ENCODE measurements at regions not wholly inside any gene's neighbourhood (a gene's known extent, or its start where the extent isn't known, plus 50 kb on each side); places are given as distances from the start of the nearest gene placed in this dataset.

DNA sequence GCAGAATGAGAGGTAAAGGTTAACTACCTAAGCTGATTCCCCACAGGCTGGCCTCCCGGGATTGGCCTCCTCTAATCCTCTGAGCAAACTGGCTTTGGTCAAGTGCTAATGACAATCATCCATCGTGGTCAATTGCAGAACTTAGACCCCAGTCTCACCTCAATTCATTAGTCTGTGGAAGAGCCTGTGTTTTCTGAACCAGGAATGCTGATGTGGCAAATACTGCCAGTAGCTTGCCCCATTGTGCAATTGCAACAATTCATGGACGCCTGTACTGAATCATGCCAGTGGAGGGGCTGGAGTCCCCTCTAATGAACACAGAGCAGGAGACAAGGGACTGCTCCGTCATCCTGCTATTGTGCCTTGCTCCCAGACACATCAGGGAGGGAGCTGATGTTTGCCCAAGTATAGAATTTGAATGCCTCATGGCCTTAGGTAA, 1256.5 kb downstream of the EFNB2 start:
- DNase-seq (ENCODE audit: low read depth in 1 of 2, low spot score in 2 of 2): peak; percentile 15 to 53
- Histone ChIP-seq H2AFZ (ENCODE audit: low read length) (peak overlapping the region; percentile 94), H3K56ac (replicated peaks; ENCODE audit: insufficient read length, low read depth, low read length) (no peak overlapping the region), H2BK120ac (replicated peaks; ENCODE audit: low read depth, low read length) (peak overlapping the region; percentile 96), H4K8ac (ENCODE audit: extremely low read depth, insufficient read depth, low read length) (peak overlapping the region; percentile 31; the same call in 1 of the 2 replicates), H3K18ac (ENCODE audit: extremely low read depth, low read length) (peak overlapping the region; percentile 26), H4K20me1 (replicated peaks in 1 of 2; ENCODE audit: control insufficient read depth in 1 of 2, insufficient read depth in 2 of 2, low read length in 2 of 2) (no peaks in the 10 kb centered on the region), H3K79me2 (ENCODE audit: control insufficient read depth in 1 of 2, insufficient read depth in 2 of 2, low read length in 2 of 2) (no peaks in the 10 kb centered on the region), H3K79me1 (ENCODE audit: low read depth, low read length) (no peaks in the 10 kb centered on the region), H2AK5ac (ENCODE audit: low read depth, low read length) (no peak overlapping the region), H2BK12ac (ENCODE audit: low read depth, low read length) (peak overlapping the region; percentile 32; the same call in 1 of the 2 replicates), H2BK5ac (ENCODE audit: low read depth, low read length) (peak overlapping the region; percentile 63; the same call in 1 of the 2 replicates), H3K27me3 (replicated peaks in 1 of 4; ENCODE audit: control insufficient read depth in 3 of 4, extremely low read depth in 1 of 4, insufficient read depth in 3 of 4, low read length in 3 of 4) (no peaks in the 10 kb centered on the region), H3K4me2 (ENCODE audit: insufficient read depth in 1 of 2, low read depth in 2 of 2, low read length in 2 of 2) (peak overlapping the region; percentile 59 to 62), H3K27ac (ENCODE audit: low read depth, low read length) (peak overlapping the region; percentile 11; the same call in 1 of the 2 replicates), H4K91ac (replicated peaks; ENCODE audit: insufficient read length, low read length) (peak overlapping the region; percentile 47), H3K9ac (replicated peaks in 1 of 4; ENCODE audit: extremely low read depth in 1 of 4, low read depth in 3 of 4, low read length in 3 of 4) (no peak overlapping the region), H4K5ac (ENCODE audit: insufficient read length, low read depth, low read length) (peak overlapping the region; percentile 53), H3K23ac (ENCODE audit: insufficient read length) (no peak overlapping the region), H3K4ac (replicated peaks; ENCODE audit: insufficient read length, low read depth, low read length) (no peak overlapping the region), H2BK20ac (ENCODE audit: low read length) (peak overlapping the region; percentile 96), H3K4me3 (ENCODE audit: extremely low read depth in 1 of 4, insufficient read depth in 2 of 4, low read depth in 3 of 4, low read length in 4 of 4) (peak overlapping the region in 2 of 4 experiments; percentile 12 to 26; a peak in 2 of 8 replicates), H3K4me1 (replicated peaks in 1 of 4; ENCODE audit: control insufficient read depth in 3 of 4, insufficient read depth in 4 of 4, low read length in 3 of 4) (peaks cover 5 to 23% (median 13%) of the 10 kb centered on the region in 4 experiments), H3K14ac (ENCODE audit: insufficient read length) (no peak overlapping the region), H3K23me2 (ENCODE audit: low read depth, low read length) (no peaks in the 10 kb centered on the region), H2BK15ac (ENCODE audit: low read length) (no peak overlapping the region), H3K9me3 (ENCODE audit: insufficient read depth in 2 of 2, low read depth in 1 of 2, low read length in 1 of 2) (no peaks in the 10 kb centered on the region), H3K36me3 (ENCODE audit: control insufficient read depth in 2 of 4, insufficient read depth in 4 of 4, low read length in 3 of 4) (no peaks in the 10 kb centered on the region)
- ChIA-PET POLR2A (ENCODE audit: partially characterized antibody) (no interaction called here), CTCF (ENCODE audit: partially characterized antibody) (no interaction called here)
- WGBS, 2 experiments (ENCODE audit: extremely low coverage in 1 of 2, insufficient coverage in 1 of 2, insufficient read length in 1 of 2, insufficient replicate concordance in 2 of 2, low coverage in 1 of 2, low lambda C conversion rate in 2 of 2, missing lambda C conversion rate in 1 of 2): 20% methylated on average over 4 of the region's 4 CpGs; no CpG with 5 or more reads in 1 of the 2 experiments
- FAIRE-seq: peak; percentile 58
- TF ChIP-seq POU5F1 (IDR thresholded peaks at IDR 0.05; ENCODE audit: low read depth, low read length) (no peak), POLR2AphosphoS5 (IDR thresholded peaks at IDR 0.05; ENCODE audit: low read depth, low read length) (no peak), YY1 (IDR thresholded peaks at IDR 0.05; ENCODE audit: low read depth, low read length) (no peak), JUN (IDR thresholded peaks at IDR 0.05; ENCODE audit: low read depth, low read length) (no peak), ZNF274 (IDR thresholded peaks at IDR 0.05; ENCODE audit: borderline replicate concordance, extremely low read depth, low read length) (no peak), SAP30 (IDR thresholded peaks at IDR 0.05; ENCODE audit: insufficient read depth, insufficient replicate concordance, low read length) (no peak), RAD21 (IDR thresholded peaks at IDR 0.05 in 1 of 2, conservative IDR thresholded peaks at IDR 0.05 in 1 of 2; ENCODE audit: low read depth in 2 of 2, low read length in 2 of 2) (peak in 1 of 2 experiments; percentile 12; a peak in 2 of 4 replicates), CEBPB (IDR thresholded peaks at IDR 0.05; ENCODE audit: low read depth, low read length) (0 out of 2 replicates have a peak, but pooled peaks have one; percentile 33), SP4 (IDR thresholded peaks at IDR 0.05; ENCODE audit: low read length) (no peak), SP1 (IDR thresholded peaks at IDR 0.05; ENCODE audit: low read depth, low read length) (no peak), EP300 (IDR thresholded peaks at IDR 0.05; ENCODE audit: borderline replicate concordance in 1 of 2, low read depth in 2 of 2, low read length in 2 of 2) (no peak), CHD1 (IDR thresholded peaks at IDR 0.05; ENCODE audit: low read depth, low read length) (no peak), CREB1 (IDR thresholded peaks at IDR 0.05) (no peak), TAF7 (optimal IDR thresholded peaks at IDR 0.05; ENCODE audit: borderline replicate concordance, low read depth, low read length) (no peak), SUZ12 (IDR thresholded peaks at IDR 0.05; ENCODE audit: low read length) (no peak)
